HG02623 (cell line): ENCODE measurements at regions not wholly inside any gene's neighbourhood (a gene's known extent, or its start where the extent isn't known, plus 50 kb on each side); places are given as distances from the start of the nearest gene placed in this dataset.

ENCODE experiments used
- ATAC-seq: cut with Tn5 transposase; IDR thresholded peaks from one replicate; pipeline ENCODE4 v1.9.1; 2021; ENCODE audit warnings: moderate library complexity; ENCODE audit not compliant: unreplicated experiment

GRCh38 chr4:57499786-57500185 is 389.6 kb upstream of the IGFBP7 start:
- ATAC-seq = no peak

GRCh38 chr4:57498251-57498650 is 388.1 kb upstream of the IGFBP7 start:
- no peak for ATAC-seq

- ATAC-seq = no peak
Measured at GRCh38 chr4:57496697-57497471, 386.7 kb upstream of the IGFBP7 start.

DNA sequence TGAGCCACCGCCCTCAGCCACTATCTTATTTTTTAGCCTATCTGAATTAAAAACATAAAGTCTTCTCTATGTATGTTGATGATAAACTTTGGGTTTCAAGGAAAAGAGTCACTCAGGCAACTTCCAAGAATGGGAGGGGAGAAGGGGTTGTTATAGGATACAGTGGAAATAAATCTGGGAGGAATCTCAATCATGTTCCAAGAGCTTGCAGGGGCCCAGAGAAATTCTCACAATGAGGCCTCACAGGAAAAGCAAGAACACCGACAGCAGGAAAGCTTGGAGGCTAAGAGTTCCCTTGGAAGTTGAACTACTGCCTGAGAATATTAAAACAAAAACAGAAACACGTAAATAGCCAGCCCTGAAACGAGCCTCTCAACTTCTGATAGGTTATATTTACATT is 384.6 kb upstream of the IGFBP7 start:
- ATAC-seq = no peak

DNA sequence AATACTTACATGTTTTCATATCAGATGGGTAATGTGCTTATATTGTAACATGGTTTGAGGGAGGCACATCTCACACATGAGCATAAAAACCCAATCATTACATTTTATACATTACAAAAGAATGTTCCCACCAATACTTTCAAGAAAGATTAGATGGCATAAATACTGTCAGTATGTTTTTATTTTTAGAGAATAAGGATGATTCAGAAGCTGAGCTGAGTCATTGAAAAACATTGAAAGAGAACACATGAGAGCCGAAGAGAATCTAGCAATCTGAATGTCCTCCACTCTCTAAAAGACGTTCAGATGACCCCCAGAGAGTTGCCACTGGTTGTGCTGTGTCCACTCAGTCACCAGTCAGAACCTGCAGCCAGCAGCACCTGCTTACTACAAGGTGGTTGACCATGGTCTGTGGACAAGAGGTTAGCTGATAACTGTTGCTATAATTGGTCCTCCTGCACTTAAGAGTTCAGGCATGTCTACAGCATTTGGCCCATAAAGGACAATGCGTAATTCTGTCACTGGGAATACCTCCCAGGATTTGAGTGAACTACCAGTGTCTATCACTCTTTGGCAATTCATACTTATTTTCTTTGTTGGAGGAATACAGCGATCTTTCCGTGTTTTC is 382.2 kb upstream of the IGFBP7 start:
- no peak for ATAC-seq

DNA sequence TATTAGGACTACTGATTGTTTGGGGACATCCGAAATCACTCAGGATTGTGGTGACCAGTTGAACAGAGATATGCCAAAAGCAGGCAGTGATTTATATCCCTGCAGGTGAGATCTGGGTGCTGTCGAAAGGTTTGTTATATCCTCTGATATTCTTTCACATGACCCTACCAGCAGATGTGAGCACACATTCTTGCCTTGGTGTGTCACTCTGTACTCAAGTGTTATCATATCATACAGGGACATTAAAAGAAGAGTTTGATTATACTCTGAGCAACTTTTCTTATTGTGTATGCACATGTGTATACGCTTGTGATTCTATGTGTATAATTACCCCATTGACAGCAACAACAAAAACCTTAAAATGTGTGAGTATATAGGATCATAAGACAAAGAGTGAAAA is 381.2 kb upstream of the IGFBP7 start:
- no peak for ATAC-seq

DNA sequence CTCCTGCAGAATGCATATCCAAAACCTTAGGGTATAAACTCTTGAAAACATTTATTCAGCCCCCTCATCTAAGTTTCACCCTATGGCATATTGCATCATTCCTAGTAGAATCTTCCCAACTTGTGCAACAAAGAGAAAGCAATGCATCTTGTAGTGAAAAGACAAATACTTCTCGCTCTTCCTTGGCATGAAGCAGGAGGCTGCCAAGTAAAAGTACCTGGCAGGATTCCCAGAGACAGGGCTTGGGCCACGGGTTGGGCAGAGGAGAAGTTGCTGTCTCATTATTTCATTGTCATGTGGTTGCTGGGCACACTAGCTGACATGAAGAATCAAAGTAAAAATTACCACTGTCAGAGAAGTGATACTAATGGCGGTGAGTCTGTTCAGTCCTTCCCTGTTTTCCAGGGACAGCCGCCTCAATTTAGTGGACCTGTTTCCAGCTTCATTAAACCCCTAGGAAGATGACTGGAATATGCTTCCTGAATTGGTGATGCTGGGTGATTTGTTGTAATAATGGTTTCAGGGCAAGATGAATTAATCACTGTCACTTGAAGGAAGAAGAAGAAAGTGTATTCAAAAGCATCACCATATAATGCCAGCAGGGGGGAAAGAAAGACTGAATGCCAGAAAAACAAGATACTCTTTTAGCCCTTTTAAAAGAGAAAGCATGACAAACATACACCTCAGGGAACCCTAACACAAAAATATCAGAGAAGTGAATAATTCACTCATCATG is 380.5 kb upstream of the IGFBP7 start:
- ATAC-seq = no peak

- no peak for ATAC-seq
Measured at GRCh38 chr4:57488366-57489162, 378.4 kb upstream of the IGFBP7 start.

DNA sequence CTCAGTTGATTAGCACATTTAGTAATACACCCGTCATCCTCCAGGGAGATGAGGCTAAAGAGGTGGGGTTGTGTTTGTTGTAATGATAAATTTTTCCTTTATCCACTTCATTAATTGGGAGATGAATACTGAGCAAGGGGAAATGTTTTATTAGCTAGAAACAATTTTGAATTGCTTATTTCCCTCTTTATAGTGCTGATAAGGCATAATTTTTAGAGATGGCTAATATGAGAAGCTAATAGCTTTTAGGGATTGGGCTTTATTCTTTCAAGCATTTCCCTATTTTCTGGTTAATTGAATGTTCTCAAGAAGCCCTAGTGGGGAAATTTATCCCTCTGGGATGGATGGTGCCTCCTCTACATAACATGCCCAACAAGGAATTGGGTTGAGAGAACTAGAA is 365.2 kb upstream of the IGFBP7 start:
- ATAC-seq = no peak

DNA sequence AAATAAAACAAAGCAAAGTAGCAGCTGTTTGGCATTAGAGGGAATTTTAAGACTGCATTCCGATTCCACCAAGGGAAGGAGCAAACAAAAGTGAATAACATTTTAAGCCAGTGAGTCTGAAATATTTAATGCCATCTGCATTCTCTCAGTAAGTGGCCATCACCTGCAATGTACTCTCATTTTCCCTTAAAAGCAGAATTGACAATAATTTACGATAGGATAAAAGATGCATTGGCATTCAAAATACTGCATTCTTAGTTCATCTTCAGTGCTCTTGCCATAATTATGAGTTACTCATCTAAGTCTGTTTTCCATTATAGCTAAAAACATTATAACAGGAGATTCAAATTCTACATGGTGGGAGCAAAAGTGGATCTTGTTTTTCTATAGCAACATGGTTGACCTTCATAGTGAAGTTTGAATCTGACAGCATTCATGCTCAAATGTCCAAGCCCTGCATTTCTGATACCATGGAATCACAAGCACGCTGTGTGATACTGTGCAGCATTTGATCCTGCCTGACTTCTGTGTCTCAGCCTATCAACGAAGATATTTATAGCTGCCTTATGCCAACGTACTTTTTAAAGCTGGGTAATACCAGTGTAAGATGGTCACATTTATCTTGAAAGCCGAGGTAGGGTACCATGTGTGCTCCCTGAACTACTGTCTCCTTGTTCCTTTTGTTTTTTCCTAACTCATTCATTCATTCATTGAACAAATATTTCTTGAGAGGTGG is 355.3 kb upstream of the IGFBP7 start:
- ATAC-seq = no peak

DNA sequence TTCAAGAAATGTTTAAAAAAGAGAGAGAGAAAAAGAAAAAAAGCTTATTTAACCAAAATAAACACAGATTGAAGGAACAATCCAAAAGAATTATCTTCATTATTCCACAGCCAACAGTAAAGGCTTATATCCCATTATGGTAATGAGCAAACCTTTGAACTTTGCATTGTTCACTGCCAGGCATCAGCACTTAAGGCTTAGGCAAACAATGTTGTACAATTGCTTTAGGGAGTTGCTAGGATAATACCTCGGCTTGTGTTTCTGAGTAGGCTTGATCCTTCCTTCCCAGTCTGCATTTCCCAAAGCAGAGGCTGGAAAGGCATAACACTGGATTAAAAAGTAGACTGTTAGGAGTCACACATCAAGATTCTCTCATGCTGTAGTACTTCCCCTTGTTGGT is 352.7 kb upstream of the IGFBP7 start:
- no peak for ATAC-seq

DNA sequence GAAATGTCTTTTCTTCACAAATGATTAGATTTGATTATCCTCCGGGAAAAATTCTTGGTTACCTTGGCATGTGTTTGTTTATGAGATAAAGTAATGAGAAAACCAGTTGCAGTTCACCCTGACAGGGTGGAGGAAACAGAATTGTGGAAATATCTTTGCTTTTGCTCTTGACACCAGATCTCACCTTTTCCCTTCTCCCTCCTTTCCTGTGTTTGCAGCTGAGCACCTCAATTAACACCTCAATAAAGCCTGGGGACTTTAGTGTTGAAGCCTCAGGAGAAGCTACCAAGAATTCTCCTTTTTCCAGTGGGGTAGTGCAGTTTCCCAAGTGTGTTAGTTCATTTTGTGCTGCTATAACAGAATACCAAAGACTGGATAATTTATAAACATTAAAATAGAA is 350.8 kb upstream of the IGFBP7 start:
- no peak for ATAC-seq

DNA sequence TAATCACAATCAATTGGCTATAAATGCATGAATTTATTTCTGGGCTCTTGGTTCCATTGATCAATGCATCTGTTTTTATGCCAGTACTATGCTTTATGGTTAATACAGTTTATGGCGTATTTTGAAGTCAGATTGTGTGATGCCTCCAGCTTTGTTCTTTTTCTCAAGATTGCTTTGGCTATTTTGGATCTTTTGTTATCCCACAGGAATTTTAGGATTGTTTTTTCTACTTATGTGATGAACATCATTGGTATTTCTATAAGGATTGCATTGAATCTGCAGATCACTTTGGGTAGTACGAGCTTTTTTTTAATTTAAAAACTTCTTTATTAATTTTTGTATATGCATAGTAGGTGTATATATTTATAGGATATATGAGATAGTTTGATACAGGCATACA is 338.7 kb upstream of the IGFBP7 start:
- ATAC-seq = no peak

GRCh38 chr4:57448452-57448851 is 338.3 kb upstream of the IGFBP7 start:
- ATAC-seq = no peak

- no peak for ATAC-seq
Measured at GRCh38 chr4:57446266-57446665, 336.1 kb upstream of the IGFBP7 start.

DNA sequence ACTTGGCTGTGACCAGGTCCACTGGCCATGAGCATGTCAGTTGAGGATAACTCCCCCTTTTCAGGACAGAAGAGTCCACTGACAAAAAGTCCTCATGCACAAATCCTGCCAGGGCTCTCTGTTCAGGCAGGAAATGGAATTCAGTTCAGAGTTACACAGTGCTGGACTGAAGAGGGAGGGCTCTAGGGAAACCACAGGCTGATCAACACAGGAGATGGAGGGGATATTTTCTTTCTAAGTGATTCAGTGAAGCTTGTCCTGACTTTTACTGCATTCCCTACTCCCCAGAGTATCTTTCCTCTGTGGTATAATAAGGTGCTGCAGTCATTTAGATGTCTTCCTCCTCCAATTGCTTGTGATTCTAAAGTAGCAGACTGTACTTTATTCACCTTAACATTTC is 335.5 kb upstream of the IGFBP7 start:
- no peak for ATAC-seq

DNA sequence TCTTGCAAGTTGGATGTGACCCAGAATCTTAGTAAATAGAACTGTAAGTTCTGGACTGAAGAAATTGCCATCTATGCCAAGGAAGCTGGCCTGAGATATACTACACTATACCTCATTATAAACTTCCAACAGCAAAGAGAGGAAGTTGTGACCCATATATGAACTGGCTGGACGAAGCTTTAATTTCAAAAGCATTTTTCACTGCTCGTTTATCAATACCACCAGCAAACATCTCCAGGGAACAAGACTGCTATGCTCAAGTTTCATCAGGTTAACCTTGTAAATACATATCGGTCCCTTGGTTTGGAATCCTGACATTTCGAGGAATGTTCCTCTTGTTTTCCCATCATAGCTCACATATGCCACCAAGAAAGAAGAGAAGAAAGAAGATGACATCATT is 334.5 kb upstream of the IGFBP7 start:
- no peak for ATAC-seq

DNA sequence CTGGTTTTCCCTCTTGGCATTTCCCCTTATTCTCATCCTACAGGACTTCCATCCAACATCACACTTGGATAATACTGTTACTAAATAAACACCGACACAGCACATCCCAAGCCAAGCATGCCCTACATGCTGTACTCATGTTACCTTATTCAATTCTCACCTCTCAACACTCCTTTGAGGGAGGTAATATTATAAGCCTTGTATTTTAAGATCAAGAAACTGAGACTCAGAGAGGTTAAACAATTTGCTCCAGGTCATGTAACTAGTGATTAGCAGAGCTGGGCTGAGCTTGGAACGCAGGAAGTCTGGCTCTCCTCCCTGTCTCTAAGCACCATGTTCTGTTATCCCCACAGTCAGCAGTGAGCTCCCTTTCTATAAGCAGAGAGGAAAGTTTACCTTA is 333.6 kb upstream of the IGFBP7 start:
- ATAC-seq = no peak

GRCh38 chr4:57443308-57443707 is 333.1 kb upstream of the IGFBP7 start:
- ATAC-seq = no peak

- no peak for ATAC-seq
Measured at GRCh38 chr4:57442831-57443291, 332.7 kb upstream of the IGFBP7 start.

DNA sequence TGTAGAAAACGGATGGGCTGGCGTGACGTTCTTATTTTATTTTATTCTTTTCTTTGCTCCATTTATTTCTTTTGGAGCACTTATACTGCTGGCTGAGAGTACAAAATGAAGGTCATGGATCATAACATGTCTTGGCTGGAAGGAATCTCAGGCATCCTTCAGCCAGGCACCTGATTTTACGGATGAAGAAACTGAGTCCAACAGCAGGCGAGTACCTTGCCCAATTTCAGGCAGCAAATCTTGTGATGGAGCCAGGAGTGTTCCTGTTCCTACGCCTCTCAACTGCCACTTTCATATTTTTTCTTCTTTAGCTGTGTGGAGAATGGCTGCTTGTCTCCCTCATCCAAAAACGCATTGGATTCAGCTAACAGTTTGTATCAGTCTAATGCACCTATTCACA is 332.1 kb upstream of the IGFBP7 start:
- ATAC-seq = no peak
